ENCODE measurements at regions not wholly inside any gene's neighbourhood (a gene's known extent, or its start where the extent isn't known, plus 50 kb on each side); places are given as distances from the start of the nearest gene placed in this dataset.

GRCh38 chr14:34020014-34020413, 69.1 kb upstream of the EGLN3 start:
- H3K27me3 Mint-ChIP-seq = peaks cover 44% of the 10 kb centered on the region
- H3K9me3 Mint-ChIP-seq = no peaks in the 10 kb centered on the region
- H3K4me3 Mint-ChIP-seq = no peak overlapping the region
- H3K36me3 Mint-ChIP-seq = peaks cover 4% of the 10 kb centered on the region
- H3K27ac Mint-ChIP-seq = no peak overlapping the region
- CTCF ChIA-PET = interaction anchor here (1.0 kb wide), 1 partner anchor 18 kb away, joined by 3 read pairs; no protein-coding TSS in a partner anchor
- no peak for DNase-seq
- H3K4me1 Mint-ChIP-seq = peaks cover 15% of the 10 kb centered on the region

GRCh38 chr14:34018564-34019244, 67.8 kb upstream of the EGLN3 start:
- peak overlapping the region; percentile 71 for H3K4me3 Mint-ChIP-seq
- no peak for DNase-seq
- peak overlapping the region; percentile 91 for H3K27ac Mint-ChIP-seq
- CTCF ChIA-PET = no interaction called here
- H3K4me1 Mint-ChIP-seq = peaks cover 24% of the 10 kb centered on the region
- no peaks in the 10 kb centered on the region for H3K9me3 Mint-ChIP-seq
- peaks cover 44% of the 10 kb centered on the region for H3K27me3 Mint-ChIP-seq
- peaks cover 6% of the 10 kb centered on the region for H3K36me3 Mint-ChIP-seq

GRCh38 chr14:34018125-34018524, 67.3 kb upstream of the EGLN3 start:
- CTCF ChIA-PET = no interaction called here
- Mint-ChIP-seq H3K9me3 (no peaks in the 10 kb centered on the region), H3K4me3 (peak overlapping the region; percentile 71), H3K27ac (peak overlapping the region; percentile 91), H3K36me3 (peaks cover 6% of the 10 kb centered on the region), H3K4me1 (peaks cover 30% of the 10 kb centered on the region), H3K27me3 (peaks cover 44% of the 10 kb centered on the region)
- DNase-seq = no peak

- H3K27ac Mint-ChIP-seq = no peak overlapping the region
- CTCF ChIA-PET = no interaction called here
- peaks cover 9% of the 10 kb centered on the region for H3K36me3 Mint-ChIP-seq
These were observed 64.5 kb upstream of the EGLN3 start for GRCh38 chr14:34015383-34015782.

GRCh38 chr14:34014936-34015335, 64.1 kb upstream of the EGLN3 start:
- H3K36me3 Mint-ChIP-seq = peaks cover 13% of the 10 kb centered on the region
- H3K27ac Mint-ChIP-seq = no peak overlapping the region
- H3K27me3 Mint-ChIP-seq = peaks cover 65% of the 10 kb centered on the region
- CTCF ChIA-PET = no interaction called here
- H3K9me3 Mint-ChIP-seq = no peaks in the 10 kb centered on the region
- DNase-seq = no peak
- H3K4me1 Mint-ChIP-seq = peaks cover 44% of the 10 kb centered on the region
- no peak overlapping the region for H3K4me3 Mint-ChIP-seq

More at GRCh38 chr14:34015383-34015782, 64.5 kb upstream of the EGLN3 start:
- Mint-ChIP-seq H3K4me1 (peaks cover 44% of the 10 kb centered on the region), H3K27me3 (peaks cover 60% of the 10 kb centered on the region), H3K4me3 (no peak overlapping the region), H3K9me3 (no peaks in the 10 kb centered on the region)
- no peak for DNase-seq

- CTCF ChIA-PET = interaction anchor here (0.6 kb wide), 1 partner anchor 139 kb away, joined by 3 read pairs; no protein-coding TSS in a partner anchor
These were observed 62.8 kb upstream of the EGLN3 start for GRCh38 chr14:34013721-34014060.

GRCh38 chr14:34012978-34013720, 62.3 kb upstream of the EGLN3 start:
- Mint-ChIP-seq H3K9me3 (no peaks in the 10 kb centered on the region), H3K4me1 (peaks cover 34% of the 10 kb centered on the region), H3K27me3 (peaks cover 63% of the 10 kb centered on the region), H3K27ac (peak overlapping the region; percentile 58), H3K36me3 (peaks cover 11% of the 10 kb centered on the region), H3K4me3 (peak overlapping the region; percentile 26)
- no peak for DNase-seq
- CTCF ChIA-PET = no interaction called here

More at GRCh38 chr14:34013721-34014060, 62.8 kb upstream of the EGLN3 start:
- Mint-ChIP-seq H3K9me3 (no peaks in the 10 kb centered on the region), H3K36me3 (peaks cover 11% of the 10 kb centered on the region), H3K27ac (peak overlapping the region; percentile 42), H3K4me3 (no peak overlapping the region), H3K4me1 (peaks cover 40% of the 10 kb centered on the region), H3K27me3 (peaks cover 64% of the 10 kb centered on the region)
- DNase-seq = no peak

- no peak for DNase-seq
- Mint-ChIP-seq H3K27ac (peak overlapping the region; percentile 76), H3K9me3 (no peaks in the 10 kb centered on the region), H3K4me1 (peaks cover 32% of the 10 kb centered on the region), H3K4me3 (no peak overlapping the region), H3K27me3 (peaks cover 66% of the 10 kb centered on the region), H3K36me3 (peaks cover 11% of the 10 kb centered on the region)
- CTCF ChIA-PET = no interaction called here
These were observed 61.5 kb upstream of the EGLN3 start for GRCh38 chr14:34012369-34012768.

- Mint-ChIP-seq H3K27me3 (peaks cover 72% of the 10 kb centered on the region), H3K4me3 (no peak overlapping the region), H3K27ac (no peak overlapping the region), H3K36me3 (peaks cover 12% of the 10 kb centered on the region), H3K9me3 (peaks cover 3% of the 10 kb centered on the region), H3K4me1 (peaks cover 29% of the 10 kb centered on the region)
- DNase-seq = no peak
- CTCF ChIA-PET = no interaction called here
These were observed 59.1 kb upstream of the EGLN3 start for GRCh38 chr14:34009956-34010355.

- H3K4me3 Mint-ChIP-seq = no peak overlapping the region
- CTCF ChIA-PET = no interaction called here
- H3K27me3 Mint-ChIP-seq = peaks cover 69% of the 10 kb centered on the region
- peaks cover 10% of the 10 kb centered on the region for H3K36me3 Mint-ChIP-seq
- H3K27ac Mint-ChIP-seq = no peak overlapping the region
- peaks cover 3% of the 10 kb centered on the region for H3K9me3 Mint-ChIP-seq
- DNase-seq = no peak
- H3K4me1 Mint-ChIP-seq = peaks cover 12% of the 10 kb centered on the region
These were observed 57.0 kb upstream of the EGLN3 start for GRCh38 chr14:34007902-34008301.

GRCh38 chr14:34005901-34006300, 55.0 kb upstream of the EGLN3 start:
- Mint-ChIP-seq H3K4me1 (no peaks in the 10 kb centered on the region), H3K27ac (no peak overlapping the region), H3K9me3 (peaks cover 3% of the 10 kb centered on the region), H3K36me3 (peaks cover 7% of the 10 kb centered on the region), H3K27me3 (peaks cover 69% of the 10 kb centered on the region), H3K4me3 (no peak overlapping the region)
- DNase-seq = no peak
- CTCF ChIA-PET = no interaction called here

- H3K9me3 Mint-ChIP-seq = peaks cover 3% of the 10 kb centered on the region
- no peak for DNase-seq
These were observed 54.0 kb upstream of the EGLN3 start for GRCh38 chr14:34004881-34005280.

GRCh38 chr14:34003691-34004090, 52.8 kb upstream of the EGLN3 start:
- no peak for DNase-seq
- Mint-ChIP-seq H3K27ac (no peak overlapping the region), H3K9me3 (peaks cover 3% of the 10 kb centered on the region), H3K27me3 (peaks cover 60% of the 10 kb centered on the region), H3K36me3 (peaks cover 1% of the 10 kb centered on the region), H3K4me1 (no peaks in the 10 kb centered on the region), H3K4me3 (no peak overlapping the region)
- CTCF ChIA-PET = no interaction called here

More at GRCh38 chr14:34004881-34005280, 54.0 kb upstream of the EGLN3 start:
- Mint-ChIP-seq H3K4me3 (no peak overlapping the region), H3K27me3 (peaks cover 66% of the 10 kb centered on the region), H3K36me3 (peaks cover 2% of the 10 kb centered on the region), H3K4me1 (no peaks in the 10 kb centered on the region), H3K27ac (no peak overlapping the region)
- CTCF ChIA-PET = no interaction called here

GRCh38 chr14:34003082-34003668, 52.3 kb upstream of the EGLN3 start:
- H3K27me3 Mint-ChIP-seq = peaks cover 58% of the 10 kb centered on the region
- H3K27ac Mint-ChIP-seq = no peak overlapping the region
- peaks cover 1% of the 10 kb centered on the region for H3K36me3 Mint-ChIP-seq
- CTCF ChIA-PET = no interaction called here
- no peaks in the 10 kb centered on the region for H3K4me1 Mint-ChIP-seq
- H3K4me3 Mint-ChIP-seq = no peak overlapping the region
- H3K9me3 Mint-ChIP-seq = peaks cover 3% of the 10 kb centered on the region
- DNase-seq = no peak

Data from activated naive CD4-positive, alpha-beta T cell treated with anti-CD3 and anti-CD28 coated beads, Interleukin-2, amount 10 ng/mL, durations not matched to agents 7 days and 5 days (primary cell).